ENCODE measurements at regions not wholly inside any gene's neighbourhood (a gene's known extent, or its start where the extent isn't known, plus 50 kb on each side); places are given as distances from the start of the nearest gene placed in this dataset.

GRCh38 chr3:2029559-2029958 is 69.1 kb upstream of the CNTN4 start:
- no peak for TF ChIP-seq ISL1 (CRISPR knock-in tag; IDR thresholded peaks at IDR 0.05)
- no peak for TF ChIP-seq CSDC2 (CRISPR knock-in tag; IDR thresholded peaks at IDR 0.05)
- TF ChIP-seq TCF4 (CRISPR knock-in tag; IDR thresholded peaks at IDR 0.05; ENCODE audit: borderline replicate concordance): no peak
- TF ChIP-seq OSR1 (CRISPR knock-in tag; IDR thresholded peaks at IDR 0.05): no peak
- no peak for TF ChIP-seq ZFP30 (CRISPR knock-in tag; IDR thresholded peaks at IDR 0.05)
- TF ChIP-seq PATZ1 (CRISPR knock-in tag; IDR thresholded peaks at IDR 0.05; ENCODE audit: borderline replicate concordance): no peak
- TF ChIP-seq GLIS3 (CRISPR knock-in tag; IDR thresholded peaks at IDR 0.05): no peak
- no peak for TF ChIP-seq POU6F1 (CRISPR knock-in tag; IDR thresholded peaks at IDR 0.05; ENCODE audit: borderline replicate concordance, low read depth)

Data from SK-N-SH treated with all-trans-retinoic acid at 6 μM for 48 hours (cell line).